Activated gamma-delta T cell treated with Interleukin-2 at 50 U/mL for 16 hours (primary cell): ENCODE measurements at regions not wholly inside any gene's neighbourhood (a gene's known extent, or its start where the extent isn't known, plus 50 kb on each side); places are given as distances from the start of the nearest gene placed in this dataset.

Experiments
- DNase-seq: peaks from one replicate; pipeline ENCODE4 v3.0.0-alpha.2; 2020

DNA sequence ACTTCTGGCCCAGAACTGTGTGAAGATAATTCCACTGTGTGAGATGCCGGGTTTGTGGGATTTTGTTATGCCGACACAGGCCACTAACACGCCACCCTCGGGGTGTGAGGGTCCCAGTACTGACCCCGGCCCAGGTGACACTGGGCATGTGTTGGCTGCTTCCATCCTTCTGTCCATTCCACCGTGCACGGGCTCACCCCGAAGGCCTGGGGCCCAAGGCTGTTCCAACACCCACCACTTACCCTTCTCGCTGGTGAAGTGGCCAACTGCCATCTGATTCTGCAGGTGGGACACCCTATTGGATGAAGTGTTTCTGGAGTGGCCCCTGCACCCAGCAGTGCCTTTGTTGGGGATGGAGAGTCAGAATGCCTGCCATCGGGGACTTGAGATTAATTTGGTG is 1307.5 kb downstream of the BRD1 start:
- no peak for DNase-seq

DNA sequence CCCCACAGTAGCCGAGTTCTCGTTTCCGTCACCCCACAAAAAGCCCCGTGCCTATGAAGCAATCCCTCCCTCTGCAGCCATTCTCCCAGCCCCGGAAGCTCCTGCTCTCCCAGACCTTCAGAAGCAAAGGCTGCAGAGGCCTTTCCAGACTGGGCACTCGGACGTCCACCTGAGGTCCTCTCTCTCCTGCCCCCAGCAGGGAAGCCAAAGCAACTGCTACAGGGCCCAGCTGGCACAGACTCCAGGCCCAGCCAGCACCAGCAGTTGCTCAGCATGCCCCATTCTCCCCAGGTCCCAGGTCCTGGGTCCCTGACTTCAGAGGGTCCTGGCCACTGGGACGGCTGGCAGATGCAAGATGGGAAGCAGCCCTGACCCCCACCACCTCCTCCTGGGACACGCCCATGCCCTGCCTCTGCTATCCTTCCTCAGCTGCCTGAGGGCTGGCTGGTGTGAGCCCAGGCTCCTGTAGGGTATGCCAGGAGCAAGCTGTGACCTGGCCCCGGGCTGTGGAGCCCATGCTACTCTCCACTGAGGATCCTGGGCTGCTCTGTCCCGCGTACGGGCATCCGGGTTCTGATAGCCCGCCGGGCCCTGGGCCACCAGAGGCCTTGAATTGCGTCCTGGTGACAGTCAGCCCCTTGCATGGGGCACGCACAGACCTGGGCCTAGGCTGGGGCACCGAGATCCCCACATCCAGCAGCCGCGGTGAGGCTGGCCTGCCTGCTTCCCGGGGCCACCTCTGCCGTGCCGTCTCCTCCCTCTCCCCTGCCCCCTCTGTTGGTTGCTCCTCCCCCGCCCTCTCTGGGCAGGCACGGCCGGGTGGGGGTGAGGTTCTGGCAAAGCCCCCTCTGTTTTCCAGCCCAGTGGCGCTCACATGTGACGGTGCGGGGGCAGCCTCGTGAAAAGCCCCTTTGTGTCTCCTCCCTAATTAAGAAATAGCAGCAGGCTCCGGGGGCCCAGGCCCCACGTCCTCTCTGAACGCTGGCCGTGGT is 1310.3 kb downstream of the BRD1 start:
- no peak for DNase-seq

- DNase-seq = no peak
Measured at GRCh38 chr22:48516571-48516970, 1311.1 kb downstream of the BRD1 start.

- no peak for DNase-seq
Measured at GRCh38 chr22:48515571-48516200, 1312.0 kb downstream of the BRD1 start.

- DNase-seq = no peak
Measured at GRCh38 chr22:48513929-48514328, 1313.7 kb downstream of the BRD1 start.

DNA sequence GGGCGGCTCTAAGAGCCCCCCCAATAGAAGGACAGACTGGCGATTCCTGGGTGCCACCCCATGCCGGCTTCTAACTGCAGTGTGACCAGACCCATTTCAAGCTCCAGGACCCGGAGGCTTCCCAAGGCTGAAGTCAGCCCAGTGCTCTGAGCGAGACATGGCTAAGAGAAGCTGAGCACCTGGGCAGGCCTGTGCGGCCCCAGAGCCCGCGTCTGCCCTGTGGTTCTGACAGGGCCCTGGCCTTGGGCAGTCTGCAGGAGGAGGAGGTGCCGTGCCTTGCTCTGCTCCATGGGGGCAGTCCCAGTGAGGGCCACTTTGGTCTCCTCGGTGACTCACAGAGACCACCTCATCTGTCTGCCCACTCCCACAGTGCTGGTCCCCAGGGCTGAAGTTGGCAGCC is 1314.2 kb downstream of the BRD1 start:
- no peak for DNase-seq

- DNase-seq = no peak
Measured at GRCh38 chr22:48511781-48512327, 1315.8 kb downstream of the BRD1 start.

DNA sequence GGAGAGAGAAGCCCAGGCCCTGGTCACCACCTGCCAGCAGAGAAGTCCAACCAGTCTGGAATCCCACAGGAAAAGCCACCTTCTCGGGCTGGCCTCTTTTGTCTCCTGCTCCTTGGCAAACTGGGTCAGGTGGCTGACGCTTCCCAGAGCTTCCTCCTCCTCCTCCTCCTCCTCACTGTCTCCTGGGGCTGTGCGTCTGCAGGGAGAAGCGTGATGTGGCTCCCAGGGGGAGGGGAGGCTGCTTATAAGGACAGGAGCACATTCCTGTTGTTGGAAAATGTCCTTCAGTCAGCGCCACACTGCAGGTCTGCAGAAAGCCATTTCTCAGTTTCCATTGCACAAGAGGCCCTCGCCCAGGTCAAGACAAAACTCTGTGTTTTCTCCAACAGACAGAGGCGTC is 1316.5 kb downstream of the BRD1 start:
- DNase-seq = no peak

- no peak for DNase-seq
Measured at GRCh38 chr22:48510599-48510998, 1317.1 kb downstream of the BRD1 start.

- no peak for DNase-seq
Measured at GRCh38 chr22:48507595-48508350, 1319.9 kb downstream of the BRD1 start.

DNA sequence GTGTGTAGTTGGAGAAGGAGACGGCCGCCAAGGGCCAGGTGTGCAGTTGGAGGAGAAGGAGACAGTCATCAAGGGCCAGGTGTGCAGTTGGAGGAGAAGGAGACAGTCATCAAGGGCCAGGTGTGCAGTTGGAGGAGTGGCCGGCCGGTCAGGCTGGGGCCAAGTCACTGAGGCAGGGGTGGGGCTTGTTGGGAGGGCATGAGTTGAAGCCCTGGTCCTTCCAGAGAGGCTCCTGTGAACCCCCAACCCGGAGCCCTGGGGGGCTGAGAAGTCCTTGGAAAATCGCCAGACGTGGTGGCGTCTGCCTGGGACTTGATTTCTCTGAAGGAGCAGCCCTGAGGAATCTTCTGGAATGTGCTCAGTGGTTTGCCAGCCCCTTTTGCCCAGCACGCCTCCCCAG is 1320.5 kb downstream of the BRD1 start:
- no peak for DNase-seq

GRCh38 chr22:48506506-48507145 is 1321.0 kb downstream of the BRD1 start:
- no peak for DNase-seq

DNA sequence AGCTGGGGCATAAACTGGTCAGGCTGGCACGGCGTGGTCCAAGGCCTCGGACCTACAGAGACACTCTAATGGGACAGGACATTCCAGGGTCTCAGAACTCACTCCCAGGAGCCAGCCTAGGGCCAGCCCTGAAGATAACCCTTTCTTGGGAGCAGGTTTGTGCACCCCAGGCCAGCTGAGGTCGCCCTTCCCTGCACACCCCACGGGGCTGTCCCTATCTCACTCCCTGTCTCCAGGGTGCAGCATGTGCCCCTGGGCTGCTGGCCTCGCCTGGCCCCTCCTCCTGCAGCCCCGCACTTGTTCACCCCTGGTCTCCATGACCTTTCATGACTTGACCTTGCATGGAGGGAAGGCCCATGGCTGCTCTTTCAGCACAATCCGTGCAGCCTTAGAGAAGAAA is 1321.8 kb downstream of the BRD1 start:
- no peak for DNase-seq

- no peak for DNase-seq
Measured at GRCh38 chr22:48504519-48505140, 1323.0 kb downstream of the BRD1 start.

- DNase-seq = no peak
Measured at GRCh38 chr22:48503876-48504275, 1323.8 kb downstream of the BRD1 start.

DNA sequence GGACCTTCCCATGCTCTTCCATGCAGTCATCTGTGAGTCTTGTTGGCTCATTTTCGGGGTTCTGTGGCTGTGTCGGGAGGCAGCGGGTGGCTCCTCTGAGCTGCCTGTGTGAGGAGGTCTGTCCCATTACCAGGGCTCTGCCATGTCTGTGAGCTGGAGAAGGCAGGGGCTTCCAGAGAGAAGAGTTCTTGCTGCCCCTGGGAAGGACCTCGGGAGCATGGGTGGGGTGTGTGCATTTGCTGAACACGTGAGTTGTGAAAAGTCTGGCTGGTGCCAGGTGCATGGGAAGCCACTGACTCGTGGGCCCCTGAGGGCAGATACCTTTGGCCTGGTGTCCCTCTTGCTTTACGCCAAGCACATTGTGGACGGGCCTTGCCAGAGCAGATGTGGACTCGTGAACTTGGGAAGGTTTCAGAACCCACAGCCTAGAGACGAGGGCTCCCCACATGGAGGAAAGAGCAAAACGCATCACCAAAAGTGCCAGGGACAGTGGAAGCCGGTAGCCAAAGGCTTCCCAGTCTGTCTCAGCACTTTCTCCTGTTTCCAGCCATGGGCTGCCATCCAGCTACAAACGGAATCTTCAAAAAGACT is 1324.5 kb downstream of the BRD1 start:
- DNase-seq = no peak

DNA sequence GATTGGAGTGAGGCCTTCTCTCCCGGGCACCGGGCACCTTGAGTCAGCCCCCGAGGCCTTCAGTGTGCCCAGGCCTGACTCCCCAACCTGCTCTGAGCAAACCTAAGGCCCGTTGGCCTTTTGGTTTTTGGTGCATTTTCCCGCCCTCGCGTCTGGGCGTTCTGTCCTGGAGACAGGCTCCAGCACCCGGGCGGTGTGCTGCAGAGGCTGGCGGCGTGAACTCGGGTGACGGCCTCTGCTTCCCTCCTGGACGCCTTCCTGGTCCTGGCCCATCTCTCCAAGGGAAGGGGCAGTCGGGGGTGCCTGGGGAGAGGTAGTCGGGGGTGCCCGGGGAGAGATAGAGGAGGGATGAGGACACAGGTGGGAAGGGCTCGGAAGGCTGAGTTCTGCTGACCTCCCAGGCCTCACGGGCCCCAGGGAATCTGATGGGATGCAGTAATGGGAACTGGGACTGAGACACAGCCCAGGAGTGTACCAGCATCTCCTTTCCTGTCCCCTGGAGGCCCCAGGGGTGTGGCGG is 1326.4 kb downstream of the BRD1 start:
- DNase-seq = no peak

DNA sequence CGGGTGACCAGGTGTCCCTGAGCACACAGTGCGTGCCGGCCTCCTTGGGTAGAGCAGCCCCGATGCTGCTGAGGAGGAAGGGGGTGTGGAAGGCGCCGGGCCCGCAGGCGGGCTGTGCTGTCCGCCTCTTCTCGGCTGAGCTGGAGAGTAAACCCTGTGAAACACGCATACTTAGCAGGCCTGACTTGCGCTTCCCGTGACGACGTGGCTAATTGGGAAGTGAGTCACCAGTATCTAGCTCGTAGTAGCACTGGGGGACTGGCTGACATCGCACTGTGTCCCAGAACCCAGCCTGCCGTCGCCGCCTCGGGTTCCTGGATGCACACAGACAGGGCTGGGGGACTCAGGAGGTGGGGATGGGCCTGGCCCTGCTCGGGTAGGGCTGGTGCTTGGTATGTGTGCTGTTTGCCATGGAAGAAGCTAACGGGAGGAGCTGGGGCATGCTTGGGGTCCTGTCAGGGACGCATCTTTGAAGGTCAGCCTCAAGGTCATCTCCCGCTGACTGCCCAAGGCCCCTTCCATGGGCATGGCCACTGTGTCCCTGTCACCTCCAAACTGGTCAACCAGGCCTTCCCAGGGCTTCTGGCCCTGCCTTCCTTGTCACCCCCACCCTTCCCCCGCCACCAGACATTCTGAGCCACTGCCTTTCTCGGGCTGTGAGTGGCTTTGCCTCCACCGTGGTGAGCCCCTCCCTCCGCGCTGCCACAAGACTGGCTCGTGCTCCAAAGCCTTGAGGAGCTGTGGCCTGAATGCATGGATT is 1327.0 kb downstream of the BRD1 start:
- no peak for DNase-seq

- no peak for DNase-seq
Measured at GRCh38 chr22:48499456-48500425, 1327.9 kb downstream of the BRD1 start.
